Natural killer cell (primary cell): ENCODE measurements at regions not wholly inside any gene's neighbourhood (a gene's known extent, or its start where the extent isn't known, plus 50 kb on each side); places are given as distances from the start of the nearest gene placed in this dataset.

Source experiments
- ATAC-seq, 3 donors: fragments of 150-1000 bp in 2 of 3; fragments of 200-7000 bp in 1 of 3; cut with Tn5 transposase; 1 replicate in 1 of 3; 2 replicates in 2 of 3; pipeline ENCODE4 v1.10.0; 2021; ENCODE audit warnings: mild to moderate bottlenecking in 2 of 3, moderate library complexity in 2 of 3
- DNase-seq, 2 donors: peaks; one replicate each; pipeline versions ENCODE4 v3.0.0 to v3.0.0-alpha.2; 2013 to 2021; ENCODE audit warnings: mixed read lengths in 1 of 2
- H3K27ac ChIP-seq: one replicate; pipeline ENCODE4 v1.5.1; 2013; ENCODE audit warnings: mild to moderate bottlenecking, low read length
- H3K27me3 ChIP-seq: one replicate; pipeline ENCODE4 v1.6.1; 2013; ENCODE audit warnings: low read length; ENCODE audit not compliant: control insufficient read depth, insufficient read depth
- H3K36me3 ChIP-seq: one replicate; pipeline ENCODE4 v1.6.1; 2013; ENCODE audit warnings: low read length; ENCODE audit not compliant: control insufficient read depth, insufficient read depth
- H3K4me1 ChIP-seq: one replicate; pipeline ENCODE4 v1.6.1; 2013; ENCODE audit warnings: low read length; ENCODE audit not compliant: control insufficient read depth, insufficient read depth
- H3K4me3 ChIP-seq: one replicate; pipeline ENCODE4 v1.5.1; 2013; ENCODE audit warnings: low read length
- H3K9me3 ChIP-seq: one replicate; pipeline ENCODE4 v1.6.1; 2013; ENCODE audit warnings: low read length; ENCODE audit not compliant: control insufficient read depth, insufficient read depth
- H3K27ac Mint-ChIP-seq, 2 donors: one replicate each; pipeline ENCODE4 v1.8.0; 2022; ENCODE audit warnings: mild to moderate bottlenecking in 2 of 2, mixed read lengths in 2 of 2, moderate library complexity in 1 of 2
- H3K27me3 Mint-ChIP-seq, 2 donors: one replicate each; pipeline ENCODE4 v1.8.0; 2022; ENCODE audit warnings: low read depth in 2 of 2, mixed read lengths in 2 of 2
- H3K36me3 Mint-ChIP-seq: one replicate; pipeline ENCODE4 v1.8.0; 2022; ENCODE audit warnings: mixed read lengths
- H3K4me1 Mint-ChIP-seq, 2 donors: one replicate each; pipeline ENCODE4 v1.8.0; 2022; ENCODE audit warnings: mixed read lengths in 2 of 2
- H3K4me3 Mint-ChIP-seq: one replicate; pipeline ENCODE4 v1.8.0; 2022; ENCODE audit warnings: mild to moderate bottlenecking, moderate library complexity, mixed read lengths
- H3K9me3 Mint-ChIP-seq, 2 donors: one replicate each; pipeline ENCODE4 v1.8.0; 2022; ENCODE audit warnings: mixed read lengths in 2 of 2
- WGBS: methylation state at CpG from one replicate; pipeline ENCODE4 v1.1.7; 2013; ENCODE audit warnings: missing lambda C conversion rate; ENCODE audit not compliant: insufficient coverage; 5-methylcytosine and 5-hydroxymethylcytosine counted together
- intact Hi-C: fragments of 100-400 bp; cut with micrococcal nuclease; formaldehyde crosslinking; loops from one replicate; pipeline ENCODE4 v1.14.2; 2022
- TF ChIP-seq, protein P1 (sequence below): fragments of 200-600 bp; IDR thresholded peaks from one replicate; pipeline ENCODE4 v1.8.0; 2022; ENCODE audit warnings: antibody characterized with exemption

DNA sequence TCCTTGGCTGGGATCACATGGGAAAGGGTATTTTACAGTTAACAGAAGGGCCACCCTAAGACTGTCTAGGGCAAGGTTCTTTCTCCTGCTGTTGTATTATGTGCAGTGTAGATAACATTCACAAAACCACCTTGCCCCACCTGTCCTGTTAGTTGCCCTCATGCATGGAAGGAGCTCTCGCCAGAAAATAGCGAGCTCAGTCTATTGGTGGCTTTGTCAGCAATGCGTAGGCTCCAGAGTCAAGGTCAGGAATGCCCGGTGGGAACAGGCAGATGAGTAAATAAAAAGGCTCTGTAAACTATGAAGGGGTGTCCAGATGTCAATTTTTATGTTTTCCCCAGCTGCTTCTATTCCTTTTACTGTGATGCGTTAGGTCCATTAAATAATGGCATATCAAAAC is 107.1 kb upstream of the WDR11 start:
- H3K4me3 Mint-ChIP-seq: no peak overlapping the region
- peaks cover 30 to 54% of the 10 kb centered on the region in 2 donors for H3K27me3 Mint-ChIP-seq
- no peaks in the 10 kb centered on the region for H3K4me1 Mint-ChIP-seq
- no peaks in the 10 kb centered on the region for H3K36me3 ChIP-seq
- no peak for ATAC-seq
- no peak overlapping the region for H3K27ac Mint-ChIP-seq
- H3K9me3 Mint-ChIP-seq: no peaks in the 10 kb centered on the region
- TF ChIP-seq, protein P1, sequence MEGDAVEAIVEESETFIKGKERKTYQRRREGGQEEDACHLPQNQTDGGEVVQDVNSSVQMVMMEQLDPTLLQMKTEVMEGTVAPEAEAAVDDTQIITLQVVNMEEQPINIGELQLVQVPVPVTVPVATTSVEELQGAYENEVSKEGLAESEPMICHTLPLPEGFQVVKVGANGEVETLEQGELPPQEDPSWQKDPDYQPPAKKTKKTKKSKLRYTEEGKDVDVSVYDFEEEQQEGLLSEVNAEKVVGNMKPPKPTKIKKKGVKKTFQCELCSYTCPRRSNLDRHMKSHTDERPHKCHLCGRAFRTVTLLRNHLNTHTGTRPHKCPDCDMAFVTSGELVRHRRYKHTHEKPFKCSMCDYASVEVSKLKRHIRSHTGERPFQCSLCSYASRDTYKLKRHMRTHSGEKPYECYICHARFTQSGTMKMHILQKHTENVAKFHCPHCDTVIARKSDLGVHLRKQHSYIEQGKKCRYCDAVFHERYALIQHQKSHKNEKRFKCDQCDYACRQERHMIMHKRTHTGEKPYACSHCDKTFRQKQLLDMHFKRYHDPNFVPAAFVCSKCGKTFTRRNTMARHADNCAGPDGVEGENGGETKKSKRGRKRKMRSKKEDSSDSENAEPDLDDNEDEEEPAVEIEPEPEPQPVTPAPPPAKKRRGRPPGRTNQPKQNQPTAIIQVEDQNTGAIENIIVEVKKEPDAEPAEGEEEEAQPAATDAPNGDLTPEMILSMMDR: no peak
- H3K9me3 ChIP-seq: no peaks in the 10 kb centered on the region
- intact Hi-C loops: no loop called here
- DNase-seq: no peak
- H3K4me3 ChIP-seq: no peak overlapping the region
- WGBS: 95% methylated on average over 5 of the region's 5 CpGs
- H3K4me1 ChIP-seq: no peaks in the 10 kb centered on the region
- H3K27me3 ChIP-seq: no peaks in the 10 kb centered on the region
- no peak overlapping the region for H3K27ac ChIP-seq
- no peaks in the 10 kb centered on the region for H3K36me3 Mint-ChIP-seq

DNA sequence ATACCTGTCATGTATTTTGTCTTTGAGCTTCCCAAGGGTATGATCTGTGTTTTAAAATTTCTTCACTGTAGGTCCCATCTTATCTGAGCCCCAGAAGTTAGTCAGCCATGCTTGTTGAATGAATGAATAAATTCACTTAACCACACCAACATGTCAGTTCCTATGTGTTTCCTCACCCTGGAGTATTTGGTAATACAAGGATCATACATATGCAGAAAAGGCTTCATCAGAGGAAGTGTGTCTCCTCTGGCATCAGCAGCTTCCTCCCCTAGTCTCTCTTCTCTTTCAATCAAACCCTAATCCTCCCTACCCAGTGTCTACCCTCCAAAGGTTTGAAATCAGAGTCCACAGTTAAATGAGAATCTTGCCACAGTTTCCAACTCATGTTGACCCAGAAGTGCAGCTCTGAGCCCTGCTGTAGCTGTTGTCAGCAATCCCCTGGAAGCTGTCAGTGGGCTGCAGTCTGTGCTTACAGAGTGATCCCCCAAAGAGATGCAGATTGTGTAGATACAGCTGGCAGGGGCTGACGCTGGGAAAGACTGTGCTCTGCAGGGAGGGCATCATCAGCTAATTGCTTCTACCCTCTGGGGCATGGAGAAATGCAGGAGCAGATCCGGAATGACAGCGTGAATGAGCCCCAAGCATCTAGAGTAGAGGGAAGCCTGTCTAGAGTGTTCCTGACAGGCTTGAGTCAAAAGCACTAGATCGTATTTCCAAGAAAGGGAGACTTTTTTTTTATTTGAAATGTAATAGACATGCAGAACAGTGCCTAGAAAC is 105.0 kb upstream of the WDR11 start:
- no peak overlapping the region for H3K4me3 ChIP-seq
- no peak overlapping the region for H3K4me3 Mint-ChIP-seq
- H3K9me3 Mint-ChIP-seq: no peaks in the 10 kb centered on the region
- DNase-seq: no peak
- H3K36me3 ChIP-seq: no peaks in the 10 kb centered on the region
- H3K27me3 Mint-ChIP-seq: peaks cover 35 to 67% of the 10 kb centered on the region in 2 donors
- no peaks in the 10 kb centered on the region for H3K27me3 ChIP-seq
- peaks cover 0 to 6% of the 10 kb centered on the region in 2 donors for H3K4me1 Mint-ChIP-seq
- WGBS: 79% methylated on average over 4 of the region's 4 CpGs
- no peaks in the 10 kb centered on the region for H3K9me3 ChIP-seq
- intact Hi-C loops: no loop called here
- ATAC-seq: no peak
- H3K27ac ChIP-seq: no peak overlapping the region
- no peak overlapping the region for H3K27ac Mint-ChIP-seq
- no peaks in the 10 kb centered on the region for H3K36me3 Mint-ChIP-seq
- H3K4me1 ChIP-seq: no peaks in the 10 kb centered on the region
- TF ChIP-seq, protein P1: no peak

DNA sequence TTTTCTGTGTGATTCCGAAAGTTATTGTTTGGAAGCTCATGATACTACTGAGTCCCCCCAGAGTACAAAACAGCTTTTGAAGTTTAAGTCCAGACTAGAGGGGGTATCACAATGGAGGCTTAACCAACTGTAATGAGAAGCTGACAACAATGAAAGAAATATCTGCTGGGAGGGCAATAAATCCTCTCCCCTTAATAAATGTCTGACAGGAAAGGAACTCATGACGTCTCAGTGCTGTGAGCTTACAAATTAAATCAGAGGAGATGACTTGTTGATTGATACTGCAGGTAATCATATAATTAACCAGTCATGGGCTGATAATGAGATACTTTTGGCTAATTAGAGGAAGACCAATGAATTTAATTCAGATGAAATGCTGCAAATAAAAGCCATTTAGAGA is 102.6 kb upstream of the WDR11 start:
- no peak overlapping the region for H3K27ac Mint-ChIP-seq

More for the DNA sequence above, 102.6 kb upstream of the WDR11 start:
- no peaks in the 10 kb centered on the region for H3K36me3 Mint-ChIP-seq
- peaks cover 37 to 69% of the 10 kb centered on the region in 2 donors for H3K27me3 Mint-ChIP-seq
- Histone ChIP-seq H3K9me3 (no peaks in the 10 kb centered on the region), H3K36me3 (no peaks in the 10 kb centered on the region), H3K4me1 (no peaks in the 10 kb centered on the region), H3K27me3 (no peaks in the 10 kb centered on the region), H3K27ac (no peak overlapping the region), H3K4me3 (no peak overlapping the region)
- no peak for ATAC-seq
- no peaks in the 10 kb centered on the region for H3K9me3 Mint-ChIP-seq
- no peak overlapping the region for H3K4me3 Mint-ChIP-seq
- no peak for DNase-seq
- TF ChIP-seq, protein P1: no peak
- WGBS: 80% methylated on average over 2 of the region's 2 CpGs
- H3K4me1 Mint-ChIP-seq: peaks cover 0 to 6% of the 10 kb centered on the region in 2 donors
- intact Hi-C loops: no loop called here
